ENCODE measurements at regions not wholly inside any gene's neighbourhood (a gene's known extent, or its start where the extent isn't known, plus 50 kb on each side); places are given as distances from the start of the nearest gene placed in this dataset.

DNA sequence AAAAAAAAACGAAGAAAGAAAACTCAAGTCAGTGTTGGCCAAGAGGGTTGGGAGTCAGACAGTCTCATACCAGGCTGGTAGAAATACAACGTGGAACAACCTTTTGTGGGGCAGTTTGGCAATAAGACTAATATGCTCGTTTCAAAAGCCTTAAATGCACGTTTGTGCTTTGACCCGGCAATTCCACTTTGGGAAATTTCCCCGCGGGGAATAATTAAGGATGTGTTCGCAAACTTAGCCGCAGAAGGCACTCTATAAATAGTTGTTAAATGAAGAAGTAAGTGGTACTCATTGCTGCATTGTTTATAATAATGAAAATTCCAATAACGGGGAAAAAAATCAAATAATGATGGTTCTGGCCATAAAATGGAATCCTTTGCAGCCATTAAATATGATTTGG is 664.8 kb upstream of the EEF2KMT start:
- intact Hi-C loops (cut with DNase I; ENCODE audit: low total_unique reads) = no loop called here
- WGBS, 5 donors = 81 to 85% (median 83%) methylated on average over 10 of the region's 10 CpGs

DNA sequence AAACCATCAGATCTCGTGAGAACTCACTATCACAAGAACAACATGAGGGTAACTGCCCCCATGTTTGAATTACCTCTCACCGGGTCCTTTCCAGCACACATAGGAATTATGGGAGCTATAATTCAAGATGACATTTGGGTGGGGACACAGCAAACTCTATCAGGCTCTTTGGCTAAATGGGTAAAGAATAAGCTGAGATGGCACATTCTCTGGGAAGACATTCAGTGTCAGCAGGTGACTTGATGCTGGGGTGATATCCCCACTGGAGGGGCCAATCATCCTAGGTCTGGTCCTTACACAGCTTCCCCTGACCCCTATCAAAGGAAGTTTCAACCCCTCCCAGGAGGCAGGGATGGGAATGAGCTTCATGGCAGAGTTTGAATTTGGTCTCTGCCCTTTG is 664.0 kb upstream of the EEF2KMT start:
- intact Hi-C loops (cut with DNase I; ENCODE audit: low total_unique reads) = no loop called here
- 74 to 88% (median 80%) methylated on average over 2 of the region's 2 CpGs for WGBS, 5 donors
- TF ChIP-seq, protein P1, sequence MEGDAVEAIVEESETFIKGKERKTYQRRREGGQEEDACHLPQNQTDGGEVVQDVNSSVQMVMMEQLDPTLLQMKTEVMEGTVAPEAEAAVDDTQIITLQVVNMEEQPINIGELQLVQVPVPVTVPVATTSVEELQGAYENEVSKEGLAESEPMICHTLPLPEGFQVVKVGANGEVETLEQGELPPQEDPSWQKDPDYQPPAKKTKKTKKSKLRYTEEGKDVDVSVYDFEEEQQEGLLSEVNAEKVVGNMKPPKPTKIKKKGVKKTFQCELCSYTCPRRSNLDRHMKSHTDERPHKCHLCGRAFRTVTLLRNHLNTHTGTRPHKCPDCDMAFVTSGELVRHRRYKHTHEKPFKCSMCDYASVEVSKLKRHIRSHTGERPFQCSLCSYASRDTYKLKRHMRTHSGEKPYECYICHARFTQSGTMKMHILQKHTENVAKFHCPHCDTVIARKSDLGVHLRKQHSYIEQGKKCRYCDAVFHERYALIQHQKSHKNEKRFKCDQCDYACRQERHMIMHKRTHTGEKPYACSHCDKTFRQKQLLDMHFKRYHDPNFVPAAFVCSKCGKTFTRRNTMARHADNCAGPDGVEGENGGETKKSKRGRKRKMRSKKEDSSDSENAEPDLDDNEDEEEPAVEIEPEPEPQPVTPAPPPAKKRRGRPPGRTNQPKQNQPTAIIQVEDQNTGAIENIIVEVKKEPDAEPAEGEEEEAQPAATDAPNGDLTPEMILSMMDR (IDR thresholded peaks at IDR 0.05 in 8 of 11, conservative IDR thresholded peaks at IDR 0.05 in 3 of 11) = no peak
- TF ChIP-seq POLR2AphosphoS5 (IDR thresholded peaks at IDR 0.05) = no peak
- TF ChIP-seq POLR2A (IDR thresholded peaks at IDR 0.05) = no peak
- H3K27ac ChIP-seq = no peak overlapping the region
- no peaks in the 10 kb centered on the region for H3K36me3 ChIP-seq
- no peaks in the 10 kb centered on the region for H3K4me1 ChIP-seq
- H3K4me3 ChIP-seq = no peak overlapping the region
- no peak for DNase-seq
- H3K27me3 ChIP-seq (replicated peaks in 1 of 7) = no peaks in the 10 kb centered on the region
- H3K9me3 ChIP-seq = peaks cover 0 to 12% (median 0%) of the 10 kb centered on the region in 8 donors

More for the DNA sequence above, 664.8 kb upstream of the EEF2KMT start:
- no peaks in the 10 kb centered on the region for H3K27me3 ChIP-seq (replicated peaks in 1 of 7)
- H3K4me1 ChIP-seq = no peaks in the 10 kb centered on the region
- no peak for TF ChIP-seq POLR2A (IDR thresholded peaks at IDR 0.05)
- H3K27ac ChIP-seq = no peak overlapping the region
- no peak overlapping the region for H3K4me3 ChIP-seq
- peaks cover 0 to 18% (median 0%) of the 10 kb centered on the region in 8 donors for H3K9me3 ChIP-seq
- DNase-seq = no peak
- no peaks in the 10 kb centered on the region for H3K36me3 ChIP-seq

DNA sequence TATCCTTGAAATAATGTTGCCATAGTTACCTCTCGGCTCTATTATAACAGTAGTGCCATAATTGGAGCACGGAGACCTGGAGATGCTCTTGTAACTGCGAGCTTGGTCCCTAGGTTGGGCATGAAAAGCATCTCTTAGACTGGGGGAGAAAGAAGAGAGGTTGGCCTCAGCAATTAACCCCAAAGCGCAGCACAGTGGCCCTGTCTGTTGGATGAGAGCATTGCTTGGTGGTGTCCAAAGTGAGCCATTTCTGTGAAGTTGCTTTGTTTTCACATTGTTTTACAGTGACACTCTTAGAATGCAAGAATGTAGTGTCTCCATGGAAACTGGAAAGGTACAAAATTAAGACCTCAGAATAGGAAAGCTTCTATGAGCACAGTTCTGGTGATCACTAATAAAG is 660.7 kb upstream of the EEF2KMT start:
- no peak for TF ChIP-seq POLR2A (IDR thresholded peaks at IDR 0.05)
- TF ChIP-seq, protein P1 (IDR thresholded peaks at IDR 0.05 in 8 of 11, conservative IDR thresholded peaks at IDR 0.05 in 3 of 11) = no peak
- no peak for TF ChIP-seq POLR2AphosphoS5 (IDR thresholded peaks at IDR 0.05)
- Histone ChIP-seq H3K9me3 (peaks cover 0 to 13% (median 0%) of the 10 kb centered on the region in 8 donors), H3K4me3 (no peak overlapping the region), H3K36me3 (no peaks in the 10 kb centered on the region), H3K27me3 (replicated peaks in 1 of 7) (no peaks in the 10 kb centered on the region), H3K4me1 (no peaks in the 10 kb centered on the region), H3K27ac (no peak overlapping the region)
- DNase-seq = no peak
- 73 to 86% (median 82%) methylated on average over 4 of the region's 4 CpGs for WGBS, 5 donors
- intact Hi-C loops (cut with DNase I; ENCODE audit: low total_unique reads) = no loop called here

DNA sequence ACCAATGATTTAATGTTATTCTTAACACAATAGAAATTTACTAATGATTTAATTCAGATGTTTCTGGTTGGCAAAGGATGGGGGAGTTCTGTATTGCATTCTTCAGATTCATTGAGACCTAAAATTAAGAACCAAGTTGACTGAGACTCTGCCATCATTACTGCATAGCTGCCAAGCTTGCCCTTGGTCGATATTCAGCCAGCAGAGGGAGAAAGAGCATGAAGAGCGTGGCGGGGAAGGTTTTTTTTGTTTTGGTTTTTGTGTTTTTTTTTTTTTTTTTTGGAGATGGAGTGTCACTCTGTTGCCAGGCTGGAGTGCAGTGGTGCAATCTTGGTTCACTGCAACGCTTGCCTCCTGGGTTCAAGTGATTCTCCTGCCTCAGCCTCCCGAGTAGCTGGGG is 659.4 kb upstream of the EEF2KMT start:
- peaks cover 0 to 17% (median 0%) of the 10 kb centered on the region in 8 donors for H3K9me3 ChIP-seq
- no peak for DNase-seq
- H3K27me3 ChIP-seq (replicated peaks in 1 of 7) = no peaks in the 10 kb centered on the region
- intact Hi-C loops (cut with DNase I; ENCODE audit: low total_unique reads) = no loop called here
- H3K36me3 ChIP-seq = no peaks in the 10 kb centered on the region
- WGBS, 5 donors = 54 to 62% (median 59%) methylated on average over 5 of the region's 5 CpGs
- no peak overlapping the region for H3K27ac ChIP-seq
- TF ChIP-seq, protein P1 (IDR thresholded peaks at IDR 0.05 in 8 of 11, conservative IDR thresholded peaks at IDR 0.05 in 3 of 11) = no peak
- TF ChIP-seq POLR2AphosphoS5 (IDR thresholded peaks at IDR 0.05) (no peak), POLR2A (IDR thresholded peaks at IDR 0.05) (no peak)
- H3K4me1 ChIP-seq = no peaks in the 10 kb centered on the region
- no peak overlapping the region for H3K4me3 ChIP-seq

DNA sequence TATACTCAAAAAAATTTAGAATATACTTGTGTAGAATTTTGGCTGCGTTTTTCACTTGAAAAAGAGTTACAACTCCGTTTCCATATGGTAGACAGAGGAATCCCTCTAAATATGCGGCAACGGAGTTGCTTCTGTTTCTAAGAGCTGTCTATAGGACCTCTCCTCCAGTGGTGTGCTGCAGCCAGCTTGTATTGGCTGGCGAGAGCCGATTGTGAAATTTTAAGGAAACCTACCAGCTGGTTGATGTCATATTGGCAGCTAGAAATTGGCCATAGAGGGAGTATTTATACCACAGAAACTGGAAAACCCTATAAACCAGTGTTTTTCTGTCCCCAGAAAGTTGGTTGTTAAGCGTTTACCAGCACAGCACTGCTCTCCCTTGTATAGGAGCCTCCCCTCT is 655.8 kb upstream of the EEF2KMT start:
- Histone ChIP-seq H3K4me1 (no peaks in the 10 kb centered on the region), H3K9me3 (peaks cover 0 to 38% (median 0%) of the 10 kb centered on the region in 8 donors), H3K27me3 (replicated peaks in 1 of 7) (peaks cover 0 to 3% (median 0%) of the 10 kb centered on the region in 7 donors), H3K36me3 (no peaks in the 10 kb centered on the region), H3K27ac (no peak overlapping the region), H3K4me3 (no peak overlapping the region)
- no peak for DNase-seq
- TF ChIP-seq POLR2A (IDR thresholded peaks at IDR 0.05) = no peak
- TF ChIP-seq, protein P1 (IDR thresholded peaks at IDR 0.05 in 8 of 11, conservative IDR thresholded peaks at IDR 0.05 in 3 of 11) = no peak
- TF ChIP-seq POLR2AphosphoS5 (IDR thresholded peaks at IDR 0.05) = no peak
- intact Hi-C loops (cut with DNase I; ENCODE audit: low total_unique reads) = no loop called here
- 55 to 64% (median 58%) methylated on average over 7 of the region's 7 CpGs for WGBS, 5 donors
